ENCODE measurements at regions not wholly inside any gene's neighbourhood (a gene's known extent, or its start where the extent isn't known, plus 50 kb on each side); places are given as distances from the start of the nearest gene placed in this dataset.

- H3K4me3 ChIP-seq (ENCODE audit: control insufficient read depth, low read depth, low read length), result no peak overlapping the region
- no peak for DNase-seq (ENCODE audit: low read depth)
- TF ChIP-seq, protein P1, sequence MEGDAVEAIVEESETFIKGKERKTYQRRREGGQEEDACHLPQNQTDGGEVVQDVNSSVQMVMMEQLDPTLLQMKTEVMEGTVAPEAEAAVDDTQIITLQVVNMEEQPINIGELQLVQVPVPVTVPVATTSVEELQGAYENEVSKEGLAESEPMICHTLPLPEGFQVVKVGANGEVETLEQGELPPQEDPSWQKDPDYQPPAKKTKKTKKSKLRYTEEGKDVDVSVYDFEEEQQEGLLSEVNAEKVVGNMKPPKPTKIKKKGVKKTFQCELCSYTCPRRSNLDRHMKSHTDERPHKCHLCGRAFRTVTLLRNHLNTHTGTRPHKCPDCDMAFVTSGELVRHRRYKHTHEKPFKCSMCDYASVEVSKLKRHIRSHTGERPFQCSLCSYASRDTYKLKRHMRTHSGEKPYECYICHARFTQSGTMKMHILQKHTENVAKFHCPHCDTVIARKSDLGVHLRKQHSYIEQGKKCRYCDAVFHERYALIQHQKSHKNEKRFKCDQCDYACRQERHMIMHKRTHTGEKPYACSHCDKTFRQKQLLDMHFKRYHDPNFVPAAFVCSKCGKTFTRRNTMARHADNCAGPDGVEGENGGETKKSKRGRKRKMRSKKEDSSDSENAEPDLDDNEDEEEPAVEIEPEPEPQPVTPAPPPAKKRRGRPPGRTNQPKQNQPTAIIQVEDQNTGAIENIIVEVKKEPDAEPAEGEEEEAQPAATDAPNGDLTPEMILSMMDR (conservative IDR thresholded peaks at IDR 0.05; ENCODE audit: control insufficient read depth, insufficient read depth, low read depth, low read length), result no peak
Observed at GRCh38 chr4:114398410-114398809, 200.2 kb upstream of the UGT8 start.

GRCh38 chr4:114399105-114399504 lies 199.5 kb upstream of the UGT8 start:
- TF ChIP-seq, protein P1 (conservative IDR thresholded peaks at IDR 0.05; ENCODE audit: control insufficient read depth, insufficient read depth, low read depth, low read length), result no peak
- no peak for DNase-seq (ENCODE audit: low read depth)
- no peak overlapping the region for H3K4me3 ChIP-seq (ENCODE audit: control insufficient read depth, low read depth, low read length)

GRCh38 chr4:114400531-114400930 lies 198.1 kb upstream of the UGT8 start:
- TF ChIP-seq, protein P1 (conservative IDR thresholded peaks at IDR 0.05; ENCODE audit: control insufficient read depth, insufficient read depth, low read depth, low read length), result no peak
- DNase-seq (ENCODE audit: low read depth), result peak; percentile 42
- H3K4me3 ChIP-seq (ENCODE audit: control insufficient read depth, low read depth, low read length), result no peak overlapping the region

DNA sequence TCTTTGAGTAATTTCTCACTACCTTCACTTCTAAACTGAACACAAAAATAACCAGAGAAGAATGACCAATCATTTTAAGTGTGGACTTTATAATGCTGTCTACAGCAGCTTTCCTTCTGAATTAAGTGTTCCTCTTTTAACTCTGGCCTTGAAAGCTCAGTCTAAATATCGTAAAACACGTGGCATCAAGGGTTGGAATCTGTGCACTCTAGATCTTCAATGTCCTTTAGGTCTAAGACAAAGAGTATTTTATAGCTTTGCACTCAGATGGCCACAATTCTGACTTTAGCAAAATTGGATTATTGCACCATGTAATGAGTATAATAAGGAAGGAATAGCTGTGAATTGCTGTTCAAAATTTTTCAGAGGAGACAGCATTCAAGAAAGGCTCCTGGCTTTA lies 197.1 kb upstream of the UGT8 start:
- DNase-seq (ENCODE audit: low read depth), result no peak
- TF ChIP-seq, protein P1 (conservative IDR thresholded peaks at IDR 0.05; ENCODE audit: control insufficient read depth, insufficient read depth, low read depth, low read length), result no peak
- H3K4me3 ChIP-seq (ENCODE audit: control insufficient read depth, low read depth, low read length), result no peak overlapping the region

DNA sequence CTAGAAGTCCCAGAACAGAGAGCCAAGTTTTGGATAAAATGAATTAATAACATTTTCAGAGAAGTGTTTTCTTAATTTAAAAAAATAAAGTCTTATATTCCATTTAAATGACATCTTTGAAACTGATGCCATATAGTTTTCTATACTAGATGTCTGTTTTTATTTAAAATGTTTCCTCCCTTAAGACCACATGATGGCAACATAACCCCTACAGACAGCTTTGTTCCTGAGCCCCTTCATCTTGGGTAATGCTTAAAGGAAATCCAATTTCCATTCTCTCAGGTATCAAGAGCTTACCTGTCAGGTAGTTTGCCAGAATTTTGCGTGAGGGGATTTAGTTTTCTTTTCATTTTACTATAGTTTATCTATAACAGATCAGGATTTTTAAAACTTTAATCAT lies 181.4 kb upstream of the UGT8 start:
- TF ChIP-seq, protein P1 (conservative IDR thresholded peaks at IDR 0.05; ENCODE audit: control insufficient read depth, insufficient read depth, low read depth, low read length), result no peak
- no peak for DNase-seq (ENCODE audit: low read depth)
- H3K4me3 ChIP-seq (ENCODE audit: control insufficient read depth, low read depth, low read length), result no peak overlapping the region

GRCh38 chr4:114420069-114420468 lies 178.5 kb upstream of the UGT8 start:
- no peak overlapping the region for H3K4me3 ChIP-seq (ENCODE audit: control insufficient read depth, low read depth, low read length)
- TF ChIP-seq, protein P1 (conservative IDR thresholded peaks at IDR 0.05; ENCODE audit: control insufficient read depth, insufficient read depth, low read depth, low read length), result no peak
- no peak for DNase-seq (ENCODE audit: low read depth)

- DNase-seq (ENCODE audit: low read depth), result no peak
- H3K4me3 ChIP-seq (ENCODE audit: control insufficient read depth, low read depth, low read length), result no peak overlapping the region
- TF ChIP-seq, protein P1 (conservative IDR thresholded peaks at IDR 0.05; ENCODE audit: control insufficient read depth, insufficient read depth, low read depth, low read length), result no peak
Observed at GRCh38 chr4:114423582-114423981, 175.0 kb upstream of the UGT8 start.

All from fibroblast of mammary gland (primary cell).